ENCODE measurements at regions not wholly inside any gene's neighbourhood (a gene's known extent, or its start where the extent isn't known, plus 50 kb on each side); places are given as distances from the start of the nearest gene placed in this dataset.
A peak's percentile ranks its signal among the peaks of the same experiment; 100 is the strongest.
"Not testable (repeated sequence)": the region's sequence is repeated elsewhere in the genome, so short reads cannot be mapped to it uniquely, and the experiment has no call there.

- no peak for DNase-seq (ENCODE audit: low read depth)
Measured at GRCh38 chr13:87877477-87877876, 206.3 kb downstream of the SLITRK5 start.

- DNase-seq (ENCODE audit: low read depth) = no peak
Measured at GRCh38 chr13:87878706-87879105, 207.5 kb downstream of the SLITRK5 start.

GRCh38 chr13:87884884-87885283, 213.7 kb downstream of the SLITRK5 start:
- no peak for DNase-seq (ENCODE audit: low read depth)

GRCh38 chr13:87887459-87888123, 216.4 kb downstream of the SLITRK5 start:
- no peak for DNase-seq (ENCODE audit: low read depth)

GRCh38 chr13:87889254-87889653, 218.1 kb downstream of the SLITRK5 start:
- DNase-seq (ENCODE audit: low read depth) = no peak

- DNase-seq (ENCODE audit: low read depth) = no peak
Measured at GRCh38 chr13:87893186-87893585, 222.0 kb downstream of the SLITRK5 start.

- DNase-seq (ENCODE audit: low read depth) = no peak
Measured at GRCh38 chr13:87894059-87894458, 222.9 kb downstream of the SLITRK5 start.

- peak; percentile 39 for DNase-seq (ENCODE audit: low read depth)
Measured at GRCh38 chr13:87903553-87903952, 232.4 kb downstream of the SLITRK5 start.

GRCh38 chr13:87906411-87906810, 235.2 kb downstream of the SLITRK5 start:
- no peak for DNase-seq (ENCODE audit: low read depth)

- no peak for DNase-seq (ENCODE audit: low read depth)
Measured at GRCh38 chr13:87907202-87907601, 236.0 kb downstream of the SLITRK5 start.

- DNase-seq (ENCODE audit: low read depth) = no peak
Measured at GRCh38 chr13:87919956-87920355, 248.8 kb downstream of the SLITRK5 start.

GRCh38 chr13:87923753-87924152, 252.6 kb downstream of the SLITRK5 start:
- no peak for DNase-seq (ENCODE audit: low read depth)

- no peak for DNase-seq (ENCODE audit: low read depth)
Measured at GRCh38 chr13:87925006-87925405, 253.8 kb downstream of the SLITRK5 start.

- no peak for DNase-seq (ENCODE audit: low read depth)
Measured at GRCh38 chr13:87940776-87941175, 269.6 kb downstream of the SLITRK5 start.

- DNase-seq (ENCODE audit: low read depth) = no peak
Measured at GRCh38 chr13:87941226-87941625, 270.1 kb downstream of the SLITRK5 start.

GRCh38 chr13:87942205-87942604, 271.0 kb downstream of the SLITRK5 start:
- DNase-seq (ENCODE audit: low read depth) = no peak

- DNase-seq (ENCODE audit: low read depth) = no peak
Measured at GRCh38 chr13:87944038-87944437, 272.9 kb downstream of the SLITRK5 start.

- no peak for DNase-seq (ENCODE audit: low read depth)
Measured at GRCh38 chr13:87952377-87952776, 281.2 kb downstream of the SLITRK5 start.

- no peak for DNase-seq (ENCODE audit: low read depth)
Measured at GRCh38 chr13:87953381-87953780, 282.2 kb downstream of the SLITRK5 start.

GRCh38 chr13:87954091-87954490, 282.9 kb downstream of the SLITRK5 start:
- no peak for DNase-seq (ENCODE audit: low read depth)

GRCh38 chr13:87961546-87961945, 290.4 kb downstream of the SLITRK5 start:
- DNase-seq (ENCODE audit: low read depth) = no peak

- no peak for DNase-seq (ENCODE audit: low read depth)
Measured at GRCh38 chr13:87972568-87972967, 301.4 kb downstream of the SLITRK5 start.

GRCh38 chr13:87975035-87975434, 303.9 kb downstream of the SLITRK5 start:
- DNase-seq (ENCODE audit: low read depth) = peak; percentile 36

GRCh38 chr13:87976650-87977049, 305.5 kb downstream of the SLITRK5 start:
- DNase-seq (ENCODE audit: low read depth) = not testable (repeated sequence)
